Neural progenitor cell (in vitro differentiated cells): ENCODE measurements at regions not wholly inside any gene's neighbourhood (a gene's known extent, or its start where the extent isn't known, plus 50 kb on each side); places are given as distances from the start of the nearest gene placed in this dataset.
"Not testable (repeated sequence)": the region's sequence is repeated elsewhere in the genome, so short reads cannot be mapped to it uniquely, and the experiment has no call there.

Experiments used
- CTCF ChIP-seq: fragments of 200-600 bp; sonication (generic); IDR thresholded peaks from 2 replicates; pipeline ENCODE4 v1.5.1; 2017; ENCODE audit warnings: antibody characterized with exemption, mild to moderate bottlenecking
- EZH2 ChIP-seq: fragments of 200-600 bp; sonication (generic); IDR thresholded peaks from 2 replicates; pipeline ENCODE4 v1.6.1; 2017; ENCODE audit warnings: antibody characterized with exemption, mild to moderate bottlenecking, moderate library complexity

- TF ChIP-seq CTCF, EZH2: not testable (repeated sequence)
Measured at GRCh38 chr1:81501485-81501884, 299.2 kb upstream of the ADGRL2 start.
